ENCODE measurements at regions not wholly inside any gene's neighbourhood (a gene's known extent, or its start where the extent isn't known, plus 50 kb on each side); places are given as distances from the start of the nearest gene placed in this dataset.

DNA sequence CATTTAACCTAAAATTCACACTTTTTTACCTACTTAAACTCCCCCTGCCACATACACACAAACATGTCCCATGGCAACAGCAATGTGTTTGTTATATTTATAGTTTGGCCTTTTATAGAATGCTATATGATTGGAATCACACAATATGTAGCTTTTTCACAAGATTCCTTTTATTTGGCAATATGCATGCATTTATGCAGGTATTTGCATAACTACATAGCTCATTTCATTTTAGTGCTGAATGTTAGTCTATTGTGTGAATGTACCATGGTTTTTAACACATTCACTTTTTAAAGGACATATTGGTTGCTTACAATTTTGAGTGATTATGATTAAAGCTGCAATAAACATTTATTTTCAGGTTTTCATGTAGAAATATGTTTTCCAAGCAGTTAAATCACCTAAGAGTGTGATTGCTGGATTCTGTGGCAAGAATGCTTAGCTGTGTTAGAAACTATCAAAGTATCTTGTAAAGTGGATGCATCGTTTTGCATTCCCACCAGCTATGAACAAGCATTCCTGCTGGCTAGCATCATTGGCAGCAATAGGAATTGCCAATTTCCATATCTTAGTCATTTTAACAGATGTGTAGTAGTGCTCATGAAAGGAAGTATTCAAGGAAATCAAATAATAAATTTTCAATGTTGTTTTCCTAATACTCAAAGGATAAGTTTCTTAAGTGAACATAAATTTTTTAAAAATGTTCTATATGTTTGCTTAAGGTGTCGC, 557.0 kb downstream of the SLITRK1 start:
- DNase-seq = no peak

DNA sequence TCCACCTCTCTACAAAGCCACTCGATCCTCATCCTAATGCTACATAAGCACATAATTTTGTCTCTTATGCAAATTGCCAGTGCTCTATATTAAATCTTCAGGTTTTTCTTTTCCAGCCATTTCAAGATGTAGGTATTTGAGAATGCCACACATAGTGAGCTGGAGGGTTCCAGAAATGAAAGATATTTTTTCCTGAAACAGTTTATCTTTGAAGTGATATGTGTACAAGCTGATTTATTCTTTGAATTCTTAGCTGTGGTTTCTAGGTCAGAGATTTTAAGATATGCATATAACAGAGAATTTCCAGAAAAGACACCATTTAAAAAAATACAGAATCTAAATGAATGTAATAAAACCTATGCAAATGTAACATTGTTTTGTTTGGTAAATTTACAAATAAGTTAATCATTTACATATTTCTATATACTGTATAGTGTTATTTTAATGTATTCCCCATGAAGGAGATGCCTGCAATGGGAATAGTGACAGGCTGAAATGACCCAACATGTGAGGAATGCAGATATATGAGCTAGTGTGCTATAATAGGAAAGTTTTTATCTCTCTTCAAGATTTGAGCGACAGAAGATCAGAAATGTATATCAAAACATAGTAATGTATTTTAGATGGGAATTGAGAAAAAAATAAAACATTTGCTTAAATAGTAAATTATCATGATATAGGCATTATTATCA, 570.2 kb downstream of the SLITRK1 start:
- DNase-seq = no peak

DNA sequence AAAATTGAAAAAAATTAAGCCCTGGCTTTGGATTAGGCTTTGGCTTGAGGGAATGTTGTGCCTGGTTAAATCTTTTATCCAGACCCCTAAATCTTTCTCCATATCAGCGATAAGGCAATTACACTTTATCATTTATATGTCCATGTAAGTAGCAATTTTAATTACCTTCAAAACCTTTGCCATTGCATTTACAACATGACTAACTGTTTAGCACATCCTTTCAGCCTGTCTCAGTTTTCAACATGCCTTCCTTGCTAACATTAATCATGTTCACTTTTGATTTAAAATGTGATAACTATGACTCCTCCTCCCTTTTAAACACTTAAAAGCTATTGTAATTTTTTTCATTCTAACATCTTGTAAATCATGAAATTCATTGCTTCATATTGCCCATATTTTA, 583.7 kb downstream of the SLITRK1 start:
- no peak for DNase-seq

DNA sequence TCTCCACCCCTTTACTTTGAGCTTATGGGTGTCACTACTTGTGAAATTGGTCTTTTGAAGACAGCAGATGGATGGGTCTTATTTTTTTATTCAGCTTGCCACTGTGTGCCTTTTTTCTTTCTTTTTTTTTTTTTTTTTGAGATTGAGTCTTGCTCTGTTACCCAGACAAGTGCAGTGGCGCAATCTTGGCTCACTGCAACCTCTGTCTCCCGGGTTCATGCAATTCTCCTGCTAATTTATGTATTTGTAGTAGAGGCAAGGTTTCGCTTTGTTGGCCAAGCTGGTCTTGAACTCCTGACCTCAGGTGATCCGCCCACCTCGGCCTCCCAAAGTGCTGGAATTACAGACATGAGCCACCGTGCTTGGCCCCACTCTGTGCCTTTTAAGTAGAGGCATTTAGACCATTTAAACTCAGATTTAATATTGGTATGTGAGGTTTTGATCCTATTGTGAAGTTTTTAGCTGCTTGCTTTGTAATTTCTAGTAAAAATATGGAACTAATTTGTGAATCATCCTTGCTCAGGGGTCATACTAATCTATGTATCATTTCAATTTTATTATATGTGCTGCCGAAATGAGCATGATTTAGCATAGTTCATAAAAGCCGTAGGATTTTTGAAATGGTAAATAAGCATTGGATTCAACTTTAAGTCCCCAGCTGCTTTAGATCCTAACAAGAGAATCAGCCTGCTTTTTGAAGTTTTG, 584.5 kb downstream of the SLITRK1 start:
- DNase-seq = no peak

DNA sequence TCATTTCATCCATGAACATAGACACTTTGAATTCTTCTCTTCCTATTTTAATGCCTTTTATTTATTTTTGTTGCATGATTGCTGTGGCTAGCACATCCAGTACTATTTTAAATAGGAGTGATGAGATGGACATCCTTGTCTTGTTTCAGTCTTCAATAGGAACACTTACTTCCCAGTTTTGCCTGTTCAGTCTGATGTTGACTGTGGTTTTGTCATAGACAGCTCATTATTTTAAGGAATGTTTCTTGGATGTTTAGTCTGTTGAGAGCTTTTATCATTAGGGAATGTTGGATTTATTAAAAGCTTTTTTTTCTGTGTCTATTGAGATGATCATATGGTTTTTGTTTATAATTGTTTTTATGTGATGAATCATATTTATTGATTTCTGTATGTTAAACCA, 586.6 kb downstream of the SLITRK1 start:
- no peak for DNase-seq

DNA sequence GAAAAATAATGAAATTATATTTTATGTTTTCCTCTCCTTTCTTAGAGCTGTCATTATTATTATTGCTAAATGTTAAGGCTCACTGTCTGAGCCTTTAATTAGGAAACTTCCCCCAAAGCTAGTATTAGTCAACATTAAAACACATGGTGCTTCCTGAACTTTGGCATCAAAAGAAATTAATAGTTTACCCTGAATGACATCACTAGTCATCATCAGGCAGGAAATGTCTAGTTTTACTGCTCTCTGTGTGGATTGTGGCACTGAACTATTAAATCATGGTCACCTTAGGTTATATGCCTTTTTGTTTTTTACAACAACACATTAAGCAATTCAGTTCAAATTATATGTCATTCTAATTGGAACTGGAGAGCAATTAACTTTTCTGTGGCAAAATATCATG, 595.5 kb downstream of the SLITRK1 start:
- no peak for DNase-seq

- no peak for DNase-seq
These were observed 600.6 kb downstream of the SLITRK1 start for GRCh38 chr13:83281654-83282053.

DNA sequence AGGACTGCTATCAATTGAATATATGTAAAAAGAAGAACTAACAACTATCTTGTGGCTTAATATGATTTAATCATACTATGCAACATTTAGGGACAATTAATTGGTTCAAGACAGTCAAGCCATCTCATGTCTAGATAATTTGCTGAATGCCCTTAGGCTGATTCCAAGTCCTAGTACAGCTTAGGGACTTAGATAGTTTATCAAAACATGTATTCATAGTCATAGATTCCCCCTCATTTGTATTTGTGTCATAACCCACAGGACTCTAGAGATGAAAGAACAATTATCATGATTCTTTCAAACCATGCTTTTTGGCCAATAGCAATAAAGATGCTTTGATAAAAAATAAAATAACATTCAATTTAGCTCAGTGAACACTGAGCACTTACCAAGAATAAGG, 607.6 kb downstream of the SLITRK1 start:
- no peak for DNase-seq

DNA sequence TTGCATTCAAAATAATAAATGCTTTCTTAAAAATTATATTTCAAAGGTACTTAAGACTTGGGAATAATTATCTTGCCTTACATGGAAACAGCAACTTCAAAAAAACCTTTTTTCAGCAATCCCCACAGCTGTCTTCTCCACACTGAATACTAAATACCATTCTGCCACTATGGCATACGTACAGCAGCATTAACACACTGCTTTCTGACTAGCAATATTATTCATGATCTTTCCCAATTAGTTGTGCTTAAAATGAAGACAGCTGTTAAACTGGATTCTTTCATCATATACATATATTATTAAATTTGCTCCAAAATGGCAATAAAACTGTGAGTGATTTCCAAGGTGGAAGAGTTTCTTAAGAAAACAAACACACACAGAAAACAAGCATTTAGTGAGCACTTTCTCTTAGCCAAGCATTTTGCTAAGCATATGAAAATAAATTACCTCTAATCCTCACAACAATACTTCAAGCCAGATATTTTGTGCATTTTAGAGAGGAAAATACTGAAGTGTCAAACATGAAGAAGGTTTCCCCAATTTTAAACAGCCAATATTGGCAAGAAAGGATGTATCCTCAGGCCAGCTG, 609.5 kb downstream of the SLITRK1 start:
- DNase-seq = no peak

GRCh38 chr13:83272076-83272475, 610.2 kb downstream of the SLITRK1 start:
- DNase-seq = no peak

DNA sequence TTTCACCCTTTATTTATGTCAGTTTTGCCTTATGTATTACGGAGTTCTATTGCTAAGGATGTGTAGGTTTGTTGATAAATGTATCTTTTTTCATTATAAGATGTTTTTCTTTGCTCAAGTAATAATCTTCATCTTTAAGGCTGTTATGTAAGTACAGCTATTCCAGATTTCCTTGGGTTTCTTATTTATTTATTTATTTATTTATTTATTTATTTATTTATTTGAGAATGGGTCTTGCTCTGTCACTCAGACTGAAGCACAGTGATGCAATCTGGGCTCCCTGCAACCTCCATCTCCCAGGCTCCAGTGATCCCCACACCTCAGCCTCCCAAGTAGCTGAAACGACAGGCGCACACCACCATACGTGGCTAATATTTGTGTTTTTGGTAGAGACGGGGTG, 617.0 kb downstream of the SLITRK1 start:
- no peak for DNase-seq

- no peak for DNase-seq
These were observed 633.5 kb downstream of the SLITRK1 start for GRCh38 chr13:83248751-83249150.

DNA sequence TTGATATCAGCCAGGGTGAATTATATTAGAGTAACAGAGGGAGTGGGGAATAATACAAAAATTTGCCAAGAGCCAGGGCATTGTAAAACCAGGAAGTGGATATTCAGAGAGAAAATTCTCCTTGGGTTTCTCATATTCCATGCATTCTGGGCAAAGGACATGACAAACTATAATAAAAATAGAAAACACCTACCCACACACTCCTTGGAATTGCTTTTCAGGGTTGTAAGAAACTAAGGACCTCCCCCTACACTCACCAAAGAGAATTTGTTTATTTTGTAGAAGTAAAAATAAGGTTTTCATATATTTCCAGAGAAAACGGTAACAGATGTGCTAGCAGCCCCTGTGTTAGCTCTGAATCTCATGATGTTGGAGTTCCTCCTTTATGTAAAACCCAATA, 649.6 kb downstream of the SLITRK1 start:
- DNase-seq = no peak

- no peak for DNase-seq
These were observed 652.5 kb downstream of the SLITRK1 start for GRCh38 chr13:83229574-83230305.

- no peak for DNase-seq
These were observed 658.7 kb downstream of the SLITRK1 start for GRCh38 chr13:83223546-83223945.

- no peak for DNase-seq
These were observed 660.4 kb downstream of the SLITRK1 start for GRCh38 chr13:83221813-83222241.

DNA sequence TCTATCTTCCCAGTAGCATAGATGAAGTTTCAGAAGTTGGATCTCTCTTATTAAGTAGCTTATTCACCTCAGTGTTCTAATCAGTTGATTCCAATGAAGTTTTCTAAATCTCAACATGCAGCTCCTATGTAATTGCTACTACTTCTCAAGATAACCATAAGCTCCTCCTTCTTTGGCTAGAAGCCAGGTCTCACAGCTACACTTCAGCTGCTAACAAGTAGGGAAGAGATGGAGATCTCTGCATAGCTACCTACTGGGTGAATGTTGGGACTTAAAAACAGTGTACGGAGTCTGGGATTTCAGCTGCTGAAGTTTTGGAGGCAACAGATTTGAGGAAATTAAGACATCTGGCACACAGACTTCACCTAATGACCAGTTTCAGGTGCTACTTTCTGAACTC, 661.0 kb downstream of the SLITRK1 start:
- no peak for DNase-seq

- no peak for DNase-seq
These were observed 662.0 kb downstream of the SLITRK1 start for GRCh38 chr13:83220241-83220640.

DNA sequence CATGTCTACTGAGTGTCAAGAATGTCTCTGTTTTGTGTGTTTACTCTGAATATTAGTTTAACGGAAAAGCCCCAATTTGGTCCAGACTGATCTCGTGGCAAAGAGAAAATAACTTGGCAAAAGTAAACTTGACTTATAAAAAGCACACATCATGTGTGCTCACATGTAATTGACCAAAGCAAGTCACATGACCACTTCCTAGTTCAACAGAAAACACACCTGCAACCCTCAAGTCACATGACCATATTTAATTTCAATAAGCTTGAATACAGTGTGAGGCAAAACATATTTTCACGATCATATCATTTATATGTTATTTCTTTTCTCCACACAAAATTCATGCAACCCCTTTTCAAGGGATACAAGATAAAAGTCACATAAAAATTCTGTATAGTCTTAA, 662.4 kb downstream of the SLITRK1 start:
- no peak for DNase-seq

GRCh38 chr13:83216479-83217245, 665.6 kb downstream of the SLITRK1 start:
- DNase-seq = no peak

- DNase-seq = no peak
These were observed 666.6 kb downstream of the SLITRK1 start for GRCh38 chr13:83215627-83216026.

GRCh38 chr13:83214452-83214851, 667.8 kb downstream of the SLITRK1 start:
- no peak for DNase-seq
